Stimulated activated memory B cell treated with anti-CD40 and anti-IgM and Interleukin-4, amounts not matched to agents 10 μg/mL and 1 μg/mL and 100 μg/mL, for 72 hours (primary cell): ENCODE measurements at regions not wholly inside any gene's neighbourhood (a gene's known extent, or its start where the extent isn't known, plus 50 kb on each side); places are given as distances from the start of the nearest gene placed in this dataset.

Source experiments
- ATAC-seq: fragments of 150-1000 bp; cut with Tn5 transposase; 2 replicates; pipeline ENCODE4 v1.10.0; 2021
- H3K27ac Mint-ChIP-seq: one replicate; pipeline ENCODE4 v1.8.0; 2022; ENCODE audit warnings: mild to moderate bottlenecking, mixed read lengths
- H3K27me3 Mint-ChIP-seq: one replicate; pipeline ENCODE4 v1.8.0; 2022; ENCODE audit warnings: mixed read lengths
- H3K36me3 Mint-ChIP-seq: one replicate; pipeline ENCODE4 v1.8.0; 2022; ENCODE audit warnings: mixed read lengths
- H3K4me1 Mint-ChIP-seq: one replicate; pipeline ENCODE4 v1.8.0; 2022; ENCODE audit warnings: mixed read lengths
- H3K4me3 Mint-ChIP-seq: one replicate; pipeline ENCODE4 v1.8.0; 2022; ENCODE audit warnings: mild to moderate bottlenecking, moderate library complexity, mixed read lengths
- H3K9me3 Mint-ChIP-seq: one replicate; pipeline ENCODE4 v1.8.0; 2022; ENCODE audit warnings: mixed read lengths

GRCh38 chr6:141254336-141254735, 878.4 kb upstream of the GJE1 start:
- H3K4me3 Mint-ChIP-seq = no peak overlapping the region
- no peaks in the 10 kb centered on the region for H3K4me1 Mint-ChIP-seq
- no peaks in the 10 kb centered on the region for H3K9me3 Mint-ChIP-seq
- no peak for ATAC-seq
- no peaks in the 10 kb centered on the region for H3K27me3 Mint-ChIP-seq
- no peaks in the 10 kb centered on the region for H3K36me3 Mint-ChIP-seq
- H3K27ac Mint-ChIP-seq = no peak overlapping the region

- H3K9me3 Mint-ChIP-seq = no peaks in the 10 kb centered on the region
- no peaks in the 10 kb centered on the region for H3K4me1 Mint-ChIP-seq
- H3K27ac Mint-ChIP-seq = no peak overlapping the region
- H3K4me3 Mint-ChIP-seq = no peak overlapping the region
- H3K36me3 Mint-ChIP-seq = no peaks in the 10 kb centered on the region
- ATAC-seq = no peak
- H3K27me3 Mint-ChIP-seq = no peaks in the 10 kb centered on the region
Observed at GRCh38 chr6:141252828-141253608, 879.7 kb upstream of the GJE1 start.

- no peaks in the 10 kb centered on the region for H3K4me1 Mint-ChIP-seq
- H3K9me3 Mint-ChIP-seq = no peaks in the 10 kb centered on the region
- no peaks in the 10 kb centered on the region for H3K36me3 Mint-ChIP-seq
- H3K27ac Mint-ChIP-seq = no peak overlapping the region
- no peaks in the 10 kb centered on the region for H3K27me3 Mint-ChIP-seq
- H3K4me3 Mint-ChIP-seq = no peak overlapping the region
- no peak for ATAC-seq
Observed at GRCh38 chr6:141251286-141251685, 881.4 kb upstream of the GJE1 start.

GRCh38 chr6:141248021-141248799, 884.5 kb upstream of the GJE1 start:
- ATAC-seq = no peak
- Mint-ChIP-seq H3K4me1 (no peaks in the 10 kb centered on the region), H3K27me3 (no peaks in the 10 kb centered on the region), H3K36me3 (no peaks in the 10 kb centered on the region), H3K9me3 (no peaks in the 10 kb centered on the region), H3K4me3 (no peak overlapping the region), H3K27ac (no peak overlapping the region)

- Mint-ChIP-seq H3K36me3 (no peaks in the 10 kb centered on the region), H3K9me3 (no peaks in the 10 kb centered on the region), H3K27me3 (peaks cover 7% of the 10 kb centered on the region), H3K27ac (no peak overlapping the region), H3K4me1 (no peaks in the 10 kb centered on the region), H3K4me3 (no peak overlapping the region)
- no peak for ATAC-seq
Observed at GRCh38 chr6:141244366-141244765, 888.4 kb upstream of the GJE1 start.

- Mint-ChIP-seq H3K36me3 (no peaks in the 10 kb centered on the region), H3K9me3 (no peaks in the 10 kb centered on the region), H3K27me3 (peaks cover 7% of the 10 kb centered on the region), H3K4me3 (no peak overlapping the region), H3K27ac (no peak overlapping the region), H3K4me1 (no peaks in the 10 kb centered on the region)
- ATAC-seq = no peak
Observed at GRCh38 chr6:141242957-141243356, 889.8 kb upstream of the GJE1 start.

GRCh38 chr6:141229296-141229695, 903.4 kb upstream of the GJE1 start:
- ATAC-seq = no peak

GRCh38 chr6:141218583-141218982, 914.1 kb upstream of the GJE1 start:
- Mint-ChIP-seq H3K27me3 (no peaks in the 10 kb centered on the region), H3K4me3 (no peak overlapping the region), H3K27ac (no peak overlapping the region), H3K9me3 (peaks cover 12% of the 10 kb centered on the region), H3K4me1 (no peaks in the 10 kb centered on the region), H3K36me3 (peaks cover 6% of the 10 kb centered on the region)
- ATAC-seq = no peak

More at GRCh38 chr6:141229296-141229695, 903.4 kb upstream of the GJE1 start:
- no peaks in the 10 kb centered on the region for H3K27me3 Mint-ChIP-seq
- no peaks in the 10 kb centered on the region for H3K4me1 Mint-ChIP-seq
- H3K27ac Mint-ChIP-seq = no peak overlapping the region
- H3K4me3 Mint-ChIP-seq = no peak overlapping the region
- H3K36me3 Mint-ChIP-seq = no peaks in the 10 kb centered on the region
- peaks cover 10% of the 10 kb centered on the region for H3K9me3 Mint-ChIP-seq

- Mint-ChIP-seq H3K4me3 (no peak overlapping the region), H3K4me1 (no peaks in the 10 kb centered on the region), H3K27me3 (no peaks in the 10 kb centered on the region), H3K36me3 (peaks cover 6% of the 10 kb centered on the region), H3K27ac (no peak overlapping the region), H3K9me3 (peaks cover 10% of the 10 kb centered on the region)
- no peak for ATAC-seq
Observed at GRCh38 chr6:141216726-141217125, 916.0 kb upstream of the GJE1 start.

- Mint-ChIP-seq H3K27ac (no peak overlapping the region), H3K9me3 (peaks cover 4% of the 10 kb centered on the region), H3K27me3 (no peaks in the 10 kb centered on the region)
Observed at GRCh38 chr6:141212296-141212695, 920.4 kb upstream of the GJE1 start.

GRCh38 chr6:141211845-141212244, 920.9 kb upstream of the GJE1 start:
- Mint-ChIP-seq H3K4me3 (no peak overlapping the region), H3K27me3 (no peaks in the 10 kb centered on the region), H3K36me3 (no peaks in the 10 kb centered on the region), H3K4me1 (no peaks in the 10 kb centered on the region), H3K9me3 (peaks cover 2% of the 10 kb centered on the region), H3K27ac (no peak overlapping the region)
- ATAC-seq = no peak

More at GRCh38 chr6:141212296-141212695, 920.4 kb upstream of the GJE1 start:
- ATAC-seq = no peak
- H3K4me1 Mint-ChIP-seq = no peaks in the 10 kb centered on the region
- no peaks in the 10 kb centered on the region for H3K36me3 Mint-ChIP-seq
- no peak overlapping the region for H3K4me3 Mint-ChIP-seq

- no peak overlapping the region for H3K27ac Mint-ChIP-seq
- H3K9me3 Mint-ChIP-seq = no peaks in the 10 kb centered on the region
- no peaks in the 10 kb centered on the region for H3K36me3 Mint-ChIP-seq
- ATAC-seq = no peak
- H3K4me1 Mint-ChIP-seq = no peaks in the 10 kb centered on the region
- H3K4me3 Mint-ChIP-seq = no peak overlapping the region
- H3K27me3 Mint-ChIP-seq = no peaks in the 10 kb centered on the region
Observed at GRCh38 chr6:141210901-141211300, 921.8 kb upstream of the GJE1 start.

- Mint-ChIP-seq H3K9me3 (no peaks in the 10 kb centered on the region), H3K36me3 (no peaks in the 10 kb centered on the region), H3K4me3 (no peak overlapping the region), H3K27ac (no peak overlapping the region), H3K4me1 (no peaks in the 10 kb centered on the region), H3K27me3 (no peaks in the 10 kb centered on the region)
- no peak for ATAC-seq
Observed at GRCh38 chr6:141209890-141210289, 922.8 kb upstream of the GJE1 start.

GRCh38 chr6:141208101-141208500, 924.6 kb upstream of the GJE1 start:
- Mint-ChIP-seq H3K4me3 (no peak overlapping the region), H3K27ac (no peak overlapping the region), H3K36me3 (no peaks in the 10 kb centered on the region), H3K9me3 (no peaks in the 10 kb centered on the region), H3K27me3 (no peaks in the 10 kb centered on the region), H3K4me1 (no peaks in the 10 kb centered on the region)
- no peak for ATAC-seq

GRCh38 chr6:141203902-141204575, 928.7 kb upstream of the GJE1 start:
- no peak overlapping the region for H3K4me3 Mint-ChIP-seq
- no peak overlapping the region for H3K27ac Mint-ChIP-seq
- no peaks in the 10 kb centered on the region for H3K4me1 Mint-ChIP-seq
- no peaks in the 10 kb centered on the region for H3K27me3 Mint-ChIP-seq
- H3K36me3 Mint-ChIP-seq = no peaks in the 10 kb centered on the region
- no peaks in the 10 kb centered on the region for H3K9me3 Mint-ChIP-seq
- ATAC-seq = no peak
